ENCODE measurements at regions not wholly inside any gene's neighbourhood (a gene's known extent, or its start where the extent isn't known, plus 50 kb on each side); places are given as distances from the start of the nearest gene placed in this dataset.

DNA sequence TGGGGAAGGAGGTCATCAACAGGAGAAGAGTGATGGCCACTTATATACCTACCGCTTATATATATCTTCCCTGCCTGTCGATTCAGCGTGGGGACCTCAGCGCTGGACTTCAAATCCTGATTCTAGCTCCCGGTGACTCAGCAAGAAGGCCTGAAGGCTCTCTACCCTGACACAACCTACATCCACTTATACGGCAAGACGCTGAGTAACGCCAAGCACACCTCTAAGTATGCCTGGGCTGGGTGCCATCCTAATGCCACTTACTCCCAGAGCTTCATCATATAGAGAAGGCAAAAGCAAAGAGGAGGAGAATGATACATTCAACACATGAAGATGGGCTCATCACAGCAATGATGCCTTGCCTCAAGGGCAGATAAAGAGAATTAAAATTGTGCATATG lies 198.3 kb downstream of the CHIC2 start:
- H3K4me3 ChIP-seq (ENCODE audit: low read depth, low read length) = no peak overlapping the region
- TF ChIP-seq, protein P1, sequence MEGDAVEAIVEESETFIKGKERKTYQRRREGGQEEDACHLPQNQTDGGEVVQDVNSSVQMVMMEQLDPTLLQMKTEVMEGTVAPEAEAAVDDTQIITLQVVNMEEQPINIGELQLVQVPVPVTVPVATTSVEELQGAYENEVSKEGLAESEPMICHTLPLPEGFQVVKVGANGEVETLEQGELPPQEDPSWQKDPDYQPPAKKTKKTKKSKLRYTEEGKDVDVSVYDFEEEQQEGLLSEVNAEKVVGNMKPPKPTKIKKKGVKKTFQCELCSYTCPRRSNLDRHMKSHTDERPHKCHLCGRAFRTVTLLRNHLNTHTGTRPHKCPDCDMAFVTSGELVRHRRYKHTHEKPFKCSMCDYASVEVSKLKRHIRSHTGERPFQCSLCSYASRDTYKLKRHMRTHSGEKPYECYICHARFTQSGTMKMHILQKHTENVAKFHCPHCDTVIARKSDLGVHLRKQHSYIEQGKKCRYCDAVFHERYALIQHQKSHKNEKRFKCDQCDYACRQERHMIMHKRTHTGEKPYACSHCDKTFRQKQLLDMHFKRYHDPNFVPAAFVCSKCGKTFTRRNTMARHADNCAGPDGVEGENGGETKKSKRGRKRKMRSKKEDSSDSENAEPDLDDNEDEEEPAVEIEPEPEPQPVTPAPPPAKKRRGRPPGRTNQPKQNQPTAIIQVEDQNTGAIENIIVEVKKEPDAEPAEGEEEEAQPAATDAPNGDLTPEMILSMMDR (IDR thresholded peaks at IDR 0.05; ENCODE audit: borderline replicate concordance, insufficient read depth, low read depth, low read length) = no peak

DNA sequence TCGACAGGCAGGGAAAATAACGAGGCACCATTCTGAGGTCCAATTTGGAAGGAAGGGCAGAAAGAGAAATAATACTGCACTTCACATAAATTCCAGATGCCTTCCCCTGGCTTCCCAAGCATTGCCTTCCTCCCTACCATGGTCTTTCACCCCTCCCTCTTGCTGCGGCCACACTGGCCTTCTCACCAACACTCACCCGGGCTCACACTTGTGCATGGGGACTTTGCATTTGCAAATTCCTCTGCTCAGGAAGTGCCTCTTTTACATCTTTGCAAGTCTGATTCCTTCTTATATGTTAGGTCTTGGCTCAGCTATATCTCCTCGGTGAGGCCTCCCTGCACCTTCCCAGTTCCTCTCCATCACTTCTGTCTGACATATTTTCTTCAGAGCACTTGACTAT lies 199.4 kb downstream of the CHIC2 start:
- TF ChIP-seq, protein P1 (IDR thresholded peaks at IDR 0.05; ENCODE audit: borderline replicate concordance, insufficient read depth, low read depth, low read length) = no peak

DNA sequence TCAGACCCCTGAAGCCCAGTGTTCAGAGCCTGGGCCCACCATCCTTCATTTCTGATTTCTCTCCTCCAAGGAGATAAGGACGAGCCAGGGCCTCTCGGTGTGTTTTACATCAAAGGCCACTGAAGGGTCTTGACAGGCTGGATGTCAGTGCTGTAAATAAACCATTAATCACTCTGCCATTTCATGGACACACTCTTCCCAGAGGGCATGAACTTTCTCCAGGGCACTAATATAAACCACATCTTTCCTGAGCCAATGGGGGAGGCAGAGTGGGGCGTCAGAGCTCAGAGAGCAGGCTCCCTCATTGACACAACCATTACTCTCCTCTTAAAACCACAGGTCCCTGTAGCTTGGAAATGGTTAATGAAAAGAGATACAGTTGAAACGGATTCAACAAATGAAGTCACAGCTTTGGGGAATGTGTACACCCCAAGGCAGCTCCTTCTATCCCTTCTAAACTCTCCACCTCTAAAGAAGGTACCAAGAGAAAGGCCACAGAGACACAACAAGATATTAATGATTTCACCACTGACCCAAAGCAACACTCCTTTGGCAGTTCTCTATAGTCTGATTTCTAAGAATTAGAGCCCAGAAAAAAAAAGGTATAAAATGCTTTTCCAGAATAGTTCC lies 200.6 kb downstream of the CHIC2 start:
- TF ChIP-seq, protein P1 (IDR thresholded peaks at IDR 0.05; ENCODE audit: borderline replicate concordance, insufficient read depth, low read depth, low read length) = no peak

More for the DNA sequence above, 199.4 kb downstream of the CHIC2 start:
- no peak overlapping the region for H3K4me3 ChIP-seq (ENCODE audit: low read depth, low read length)

DNA sequence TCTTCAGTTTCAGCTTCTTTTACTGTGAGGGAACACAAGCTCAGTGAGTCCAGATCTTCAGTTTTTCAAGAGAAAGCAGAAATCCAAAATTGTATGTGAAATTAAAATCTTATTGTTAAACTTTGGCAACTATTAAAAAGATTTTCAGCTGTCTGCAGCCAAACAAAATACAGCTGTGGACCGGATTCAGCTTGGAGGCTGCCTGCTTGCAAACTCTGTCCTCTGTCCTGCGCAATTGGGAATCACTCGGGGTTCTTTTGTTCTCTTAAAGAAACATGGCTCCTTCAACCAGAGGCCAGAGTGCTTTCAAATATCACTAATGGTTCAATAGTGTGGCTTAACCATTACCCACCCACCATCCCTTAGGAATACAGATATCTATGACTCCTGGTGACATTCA lies 201.2 kb downstream of the CHIC2 start:
- H3K4me3 ChIP-seq (ENCODE audit: low read depth, low read length) = no peak overlapping the region
- TF ChIP-seq, protein P1 (IDR thresholded peaks at IDR 0.05; ENCODE audit: borderline replicate concordance, insufficient read depth, low read depth, low read length) = no peak

More for the DNA sequence above, 200.6 kb downstream of the CHIC2 start:
- no peak overlapping the region for H3K4me3 ChIP-seq (ENCODE audit: low read depth, low read length)

DNA sequence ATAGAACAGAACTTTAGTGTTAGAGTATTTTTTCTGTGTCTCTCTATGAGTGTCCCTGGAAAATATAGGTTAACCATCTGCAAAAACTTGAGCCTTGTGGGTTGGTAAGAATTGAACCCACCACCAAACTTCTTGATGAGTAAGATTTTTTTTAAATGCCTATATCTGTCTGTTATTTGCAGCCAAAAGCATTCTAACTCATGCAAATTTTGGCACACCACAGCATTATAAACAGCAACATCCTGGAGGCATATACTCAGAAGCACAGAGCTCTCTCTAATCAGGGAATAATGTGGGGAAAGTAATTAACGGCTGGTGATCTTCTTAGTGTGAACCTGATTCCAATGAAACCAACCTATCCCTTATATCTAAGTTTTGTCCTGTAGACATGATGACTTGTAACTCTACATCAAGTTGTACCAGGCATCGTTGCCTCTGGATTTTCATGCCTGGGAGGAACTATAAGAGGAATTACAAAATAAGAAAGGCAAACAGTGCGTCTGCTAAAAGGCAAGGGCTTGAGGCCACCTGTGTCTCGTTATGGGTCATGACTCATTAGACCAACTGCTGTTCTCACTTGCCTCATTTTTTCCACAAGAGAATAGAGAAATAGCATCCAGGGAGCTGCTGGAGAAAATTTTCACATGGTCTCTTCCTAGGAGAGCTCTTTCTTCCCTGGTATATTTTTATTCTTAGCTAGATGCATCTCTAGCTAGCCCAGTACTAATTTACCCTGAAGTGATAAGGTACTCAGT lies 202.4 kb downstream of the CHIC2 start:
- TF ChIP-seq, protein P1 (IDR thresholded peaks at IDR 0.05; ENCODE audit: borderline replicate concordance, insufficient read depth, low read depth, low read length) = no peak
- no peak overlapping the region for H3K4me3 ChIP-seq (ENCODE audit: low read depth, low read length)

DNA sequence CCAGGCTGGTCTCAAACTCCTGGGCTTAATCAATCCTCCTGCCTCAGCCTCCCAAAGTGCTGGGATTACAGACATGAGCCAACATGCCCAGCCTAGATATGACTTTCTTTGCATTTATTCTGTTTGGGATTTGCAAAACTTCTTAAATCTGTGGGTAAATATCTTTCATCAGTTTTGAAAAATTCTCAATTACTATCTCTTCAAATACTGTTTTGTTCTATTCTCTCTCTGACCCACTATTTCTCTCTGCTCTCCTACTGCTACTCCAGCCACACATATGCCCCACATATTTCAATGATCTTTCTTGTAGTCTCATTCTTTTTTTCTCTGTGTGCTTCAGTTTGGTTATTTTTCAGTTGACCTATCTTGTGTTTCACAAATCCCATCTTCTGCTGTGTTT lies 205.1 kb downstream of the CHIC2 start:
- no peak overlapping the region for H3K4me3 ChIP-seq (ENCODE audit: low read depth, low read length)
- TF ChIP-seq, protein P1 (IDR thresholded peaks at IDR 0.05; ENCODE audit: borderline replicate concordance, insufficient read depth, low read depth, low read length) = no peak

DNA sequence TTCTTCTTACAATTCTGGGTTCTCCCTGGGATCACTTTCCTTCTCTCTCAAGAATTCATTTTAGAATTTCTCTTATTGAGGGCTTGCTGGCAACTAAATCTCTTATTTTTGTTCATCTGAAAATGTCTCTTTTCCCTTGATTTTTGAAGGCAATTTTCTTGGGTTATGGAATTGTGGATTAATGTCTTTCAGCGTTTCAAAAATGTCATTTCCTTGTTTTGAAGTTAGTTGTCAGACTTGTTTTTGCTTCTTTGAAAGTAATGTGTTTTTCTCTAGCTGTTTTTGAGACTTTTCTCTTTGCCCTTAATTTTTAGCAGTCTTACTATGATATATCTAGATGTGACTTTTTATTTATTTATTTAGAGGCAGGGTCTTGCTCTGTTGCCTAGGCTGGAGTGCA lies 205.7 kb downstream of the CHIC2 start:
- TF ChIP-seq, protein P1 (IDR thresholded peaks at IDR 0.05; ENCODE audit: borderline replicate concordance, insufficient read depth, low read depth, low read length) = no peak
- no peak overlapping the region for H3K4me3 ChIP-seq (ENCODE audit: low read depth, low read length)
